Gastrocnemius medialis (tissue), 4 donors: ENCODE measurements at regions not wholly inside any gene's neighbourhood (a gene's known extent, or its start where the extent isn't known, plus 50 kb on each side); places are given as distances from the start of the nearest gene placed in this dataset.

ENCODE experiments used
- ATAC-seq, 2 donors: fragments of 150-250 bp; one replicate each; pipeline ENCODE4 v1.9.1; 2016
- DNase-seq, 2 donors: peaks; one replicate each; pipeline ENCODE4 v3.0.0-alpha.2; 2019
- H3K27ac ChIP-seq, 4 donors: fragments of 200-600 bp; sonication (generic); 1 replicate in 1 of 4; 2 replicates in 3 of 4; pipeline ENCODE4 v1.5.1; 2016 to 2018; ENCODE audit warnings: mild to moderate bottlenecking in 2 of 4, moderate library complexity in 1 of 4
- H3K27me3 ChIP-seq, 3 donors: fragments of 200-600 bp; sonication (generic) in 2 of 3; 1 replicate in 1 of 3; 2 replicates in 2 of 3; pipeline versions ENCODE4 v1.5.1 to v1.6.0; 2016 to 2019; ENCODE audit warnings: mild to moderate bottlenecking in 1 of 3, moderate library complexity in 1 of 3
- H3K36me3 ChIP-seq, 2 donors: fragments of 200-600 bp; sonication (generic) in 1 of 2; one replicate each; pipeline ENCODE4 v1.5.1; 2017 to 2018
- H3K4me1 ChIP-seq, 2 donors: fragments of 200-600 bp; sonication (generic) in 1 of 2; one replicate each; pipeline ENCODE4 v1.5.1; 2016 to 2017; ENCODE audit warnings: mild to moderate bottlenecking in 2 of 2
- H3K4me3 ChIP-seq, 4 donors: fragments of 200-600 bp; sonication (generic) in 3 of 4; 1 replicate in 1 of 4; 2 replicates in 3 of 4; pipeline ENCODE4 v1.5.1; 2016 to 2019; ENCODE audit warnings: mild to moderate bottlenecking in 2 of 4
- H3K9me3 ChIP-seq, 3 donors: fragments of 200-600 bp; sonication (generic) in 2 of 3; 1 replicate in 1 of 3; 2 replicates in 2 of 3; pipeline ENCODE4 v1.5.1; 2016 to 2019
- CTCF ChIP-seq, 5 experiments: fragments of 450-650 bp in 3 of 5; fragments of 200-600 bp in 2 of 5; sonication (generic) in 2 of 5; IDR thresholded peaks in 4 of 5; conservative IDR thresholded peaks in 1 of 5; 1 replicate in 4 of 5; 2 replicates in 1 of 5; pipeline ENCODE4 v1.5.1; 2016 to 2019; ENCODE audit warnings: antibody characterized with exemption in 5 of 5, mild to moderate bottlenecking in 3 of 5, moderate library complexity in 3 of 5
- POLR2A ChIP-seq, 2 donors: fragments of 450-650 bp; IDR thresholded peaks; one replicate each; pipeline ENCODE4 v1.6.1; 2017; ENCODE audit warnings: antibody characterized with exemption in 2 of 2, mild to moderate bottlenecking in 2 of 2, moderate library complexity in 2 of 2
- in situ Hi-C, 4 donors: fragments of 200-750 bp; cut with MboI; loops; one replicate each; pipeline versions ENCODE4 v1.15.0 to v1.8.0; 2017; ENCODE audit warnings: low sequenced_read_pairs in 4 of 4
- intact Hi-C: fragments of 100-400 bp; cut with DNase I; formaldehyde crosslinking; loops from one replicate; pipeline ENCODE4 v1.15.1; 2023; ENCODE audit warnings: low total_unique reads

DNA sequence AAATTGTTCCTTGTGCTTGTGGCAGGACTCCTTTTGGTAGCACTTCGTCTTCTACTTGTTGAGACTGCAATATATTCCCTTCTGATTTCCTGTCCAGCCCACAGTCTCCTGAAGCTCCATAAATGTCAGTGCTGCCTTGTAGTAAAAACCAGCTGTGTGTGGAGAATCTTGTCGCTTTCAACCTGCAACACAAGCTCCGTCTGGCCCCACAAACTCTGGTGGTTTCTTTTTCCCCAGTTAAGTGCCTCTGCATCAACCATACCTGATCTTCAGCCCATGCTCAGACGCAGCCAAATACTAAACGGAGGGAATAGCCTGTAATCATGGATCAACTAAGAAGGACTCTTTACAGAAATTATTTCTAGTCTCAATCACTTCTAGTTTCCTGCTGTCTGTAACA, 1133.3 kb upstream of the ADGRB3 start:
- no peak overlapping the region for H3K4me3 ChIP-seq
- ATAC-seq: no peak
- H3K36me3 ChIP-seq: no peaks in the 10 kb centered on the region
- no peak for DNase-seq
- no peaks in the 10 kb centered on the region for H3K4me1 ChIP-seq
- intact Hi-C loops: no loop called here
- in situ Hi-C loops: no loop called here
- H3K27me3 ChIP-seq: no peaks in the 10 kb centered on the region
- H3K9me3 ChIP-seq: no peaks in the 10 kb centered on the region
- no peak overlapping the region for H3K27ac ChIP-seq
- no peak for TF ChIP-seq CTCF (IDR thresholded peaks at IDR 0.05 in 4 of 5, conservative IDR thresholded peaks at IDR 0.05 in 1 of 5)
- no peak for TF ChIP-seq POLR2A (IDR thresholded peaks at IDR 0.05)

- no peak for ATAC-seq
These were observed 1137.3 kb upstream of the ADGRB3 start for GRCh38 chr6:67497749-67498148.

DNA sequence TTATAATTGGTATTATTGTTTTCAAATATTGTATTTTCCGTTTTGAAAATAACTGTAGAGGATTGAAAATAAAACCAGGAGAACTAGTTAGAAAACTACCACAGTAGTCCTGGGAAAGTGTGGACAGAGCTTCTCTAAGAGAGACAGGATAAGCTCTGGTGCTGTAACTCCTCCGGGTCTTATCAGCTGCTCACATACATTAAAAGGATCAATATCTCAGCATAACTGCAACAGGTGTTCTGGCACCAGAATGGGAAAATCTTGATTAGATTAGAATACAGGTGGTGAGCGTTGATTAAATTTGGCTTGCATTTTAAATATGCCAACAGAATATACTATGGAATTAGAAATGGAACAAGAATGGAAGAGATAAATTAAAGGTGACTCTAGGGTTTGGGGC, 1138.9 kb upstream of the ADGRB3 start:
- DNase-seq (no peak), ATAC-seq (no peak)
- no peak for TF ChIP-seq CTCF (IDR thresholded peaks at IDR 0.05 in 4 of 5, conservative IDR thresholded peaks at IDR 0.05 in 1 of 5)
- no peak for TF ChIP-seq POLR2A (IDR thresholded peaks at IDR 0.05)
- no peak overlapping the region for H3K4me3 ChIP-seq
- H3K9me3 ChIP-seq: no peaks in the 10 kb centered on the region
- H3K27me3 ChIP-seq: no peaks in the 10 kb centered on the region
- in situ Hi-C loops: no loop called here
- intact Hi-C loops: no loop called here
- H3K27ac ChIP-seq: no peak overlapping the region
- H3K36me3 ChIP-seq: no peaks in the 10 kb centered on the region
- H3K4me1 ChIP-seq: no peaks in the 10 kb centered on the region

More at GRCh38 chr6:67497749-67498148, 1137.3 kb upstream of the ADGRB3 start:
- Histone ChIP-seq H3K27ac (no peak overlapping the region), H3K4me1 (no peaks in the 10 kb centered on the region), H3K9me3 (no peaks in the 10 kb centered on the region), H3K27me3 (no peaks in the 10 kb centered on the region), H3K36me3 (no peaks in the 10 kb centered on the region), H3K4me3 (no peak overlapping the region)
- no peak for DNase-seq
- intact Hi-C loops (no loop called here), in situ Hi-C loops (no loop called here)
- TF ChIP-seq POLR2A (IDR thresholded peaks at IDR 0.05) (no peak), CTCF (IDR thresholded peaks at IDR 0.05 in 4 of 5, conservative IDR thresholded peaks at IDR 0.05 in 1 of 5) (no peak)

GRCh38 chr6:67493682-67494081, 1141.4 kb upstream of the ADGRB3 start:
- no peak for ATAC-seq
- no peaks in the 10 kb centered on the region for H3K27me3 ChIP-seq
- no peak overlapping the region for H3K27ac ChIP-seq
- H3K4me3 ChIP-seq: no peak overlapping the region
- in situ Hi-C loops (no loop called here), intact Hi-C loops (no loop called here)
- TF ChIP-seq CTCF (IDR thresholded peaks at IDR 0.05 in 4 of 5, conservative IDR thresholded peaks at IDR 0.05 in 1 of 5) (no peak), POLR2A (IDR thresholded peaks at IDR 0.05) (no peak)
- no peaks in the 10 kb centered on the region for H3K4me1 ChIP-seq
- DNase-seq: no peak
- H3K36me3 ChIP-seq: no peaks in the 10 kb centered on the region
- H3K9me3 ChIP-seq: no peaks in the 10 kb centered on the region

GRCh38 chr6:67475700-67476099, 1159.4 kb upstream of the ADGRB3 start:
- no peaks in the 10 kb centered on the region for H3K4me1 ChIP-seq
- in situ Hi-C loops: no loop called here
- no peak for TF ChIP-seq CTCF (IDR thresholded peaks at IDR 0.05 in 4 of 5, conservative IDR thresholded peaks at IDR 0.05 in 1 of 5)
- no peak for TF ChIP-seq POLR2A (IDR thresholded peaks at IDR 0.05)

More at GRCh38 chr6:67475700-67476099, 1159.4 kb upstream of the ADGRB3 start:
- intact Hi-C loops: no loop called here
- Histone ChIP-seq H3K4me3 (no peak overlapping the region), H3K27ac (no peak overlapping the region), H3K36me3 (no peaks in the 10 kb centered on the region), H3K9me3 (no peaks in the 10 kb centered on the region), H3K27me3 (no peaks in the 10 kb centered on the region)
- DNase-seq (no peak), ATAC-seq (no peak)
